ENCODE measurements at regions not wholly inside any gene's neighbourhood (a gene's known extent, or its start where the extent isn't known, plus 50 kb on each side); places are given as distances from the start of the nearest gene placed in this dataset.

DNA sequence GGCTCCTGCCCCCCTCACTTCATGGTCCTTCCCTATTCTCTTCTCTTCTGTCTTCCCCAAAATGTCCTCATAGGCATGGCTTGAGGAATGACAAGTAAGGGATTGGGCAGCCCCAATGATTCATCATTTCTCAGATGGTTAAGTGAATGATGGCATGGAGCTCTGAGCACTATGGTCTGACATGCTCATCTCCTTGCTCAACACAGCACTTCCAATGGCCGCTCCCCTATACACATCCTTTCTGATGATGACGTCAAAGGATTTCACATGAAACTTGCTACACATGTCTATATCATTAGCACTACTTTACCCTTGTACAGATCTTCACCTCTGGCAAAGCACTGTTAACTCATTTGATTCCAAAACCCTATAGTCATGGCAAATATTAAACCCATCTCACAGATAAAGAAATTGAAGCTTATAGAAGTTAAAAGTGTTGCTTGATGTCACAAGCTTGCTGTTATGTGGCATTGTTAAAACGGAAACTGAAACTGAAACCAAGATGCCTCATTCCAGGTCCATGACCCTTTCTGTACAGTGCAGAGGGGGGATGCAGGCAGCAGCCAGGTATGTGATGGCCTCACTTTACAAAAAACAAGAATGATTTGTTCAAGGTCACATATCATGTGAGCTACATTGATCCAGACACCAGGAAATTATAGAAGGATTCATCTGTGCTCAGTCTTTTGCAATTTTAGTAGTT lies 90.0 kb upstream of the PLXNA4 start:
- Histone ChIP-seq H3K4me3 (ENCODE audit: low read length) (no peak overlapping the region), H3K27ac (ENCODE audit: low read depth, low read length) (no peak overlapping the region), H3K79me1 (ENCODE audit: low read length) (no peaks in the 10 kb centered on the region), H3K36me3 (ENCODE audit: control insufficient read depth, insufficient read depth, low read length) (no peaks in the 10 kb centered on the region), H3K4me1 (ENCODE audit: control insufficient read depth, low read depth, low read length) (no peaks in the 10 kb centered on the region), H3K9ac (ENCODE audit: low read length) (no peak overlapping the region), H3K79me2 (ENCODE audit: control insufficient read depth, insufficient read depth, low read length) (no peaks in the 10 kb centered on the region), H3K4me2 (ENCODE audit: low read length) (no peak overlapping the region), H3K56ac (ENCODE audit: low read length) (no peak overlapping the region), H2BK120ac (ENCODE audit: low read depth, low read length) (no peak overlapping the region), H4K5ac (ENCODE audit: low read length) (no peak overlapping the region), H2BK5ac (ENCODE audit: low read length) (no peak overlapping the region), H3K27me3 (ENCODE audit: insufficient read depth, low read length, poor library complexity) (no peaks in the 10 kb centered on the region), H2AK5ac (ENCODE audit: low read length) (no peak overlapping the region), H3K23ac (ENCODE audit: low read length) (no peak overlapping the region), H3K4ac (ENCODE audit: low read depth, low read length) (no peak overlapping the region), H4K8ac (ENCODE audit: low read depth, low read length) (no peak overlapping the region), H3K18ac (ENCODE audit: low read length) (no peak overlapping the region), H2BK15ac (replicated peaks; ENCODE audit: low read depth) (no peak overlapping the region)
- DNase-seq: no peak
- WGBS (ENCODE audit: extremely low coverage, insufficient coverage, low lambda C conversion rate): no CpG with 5 or more reads among the region's 3 CpGs

DNA sequence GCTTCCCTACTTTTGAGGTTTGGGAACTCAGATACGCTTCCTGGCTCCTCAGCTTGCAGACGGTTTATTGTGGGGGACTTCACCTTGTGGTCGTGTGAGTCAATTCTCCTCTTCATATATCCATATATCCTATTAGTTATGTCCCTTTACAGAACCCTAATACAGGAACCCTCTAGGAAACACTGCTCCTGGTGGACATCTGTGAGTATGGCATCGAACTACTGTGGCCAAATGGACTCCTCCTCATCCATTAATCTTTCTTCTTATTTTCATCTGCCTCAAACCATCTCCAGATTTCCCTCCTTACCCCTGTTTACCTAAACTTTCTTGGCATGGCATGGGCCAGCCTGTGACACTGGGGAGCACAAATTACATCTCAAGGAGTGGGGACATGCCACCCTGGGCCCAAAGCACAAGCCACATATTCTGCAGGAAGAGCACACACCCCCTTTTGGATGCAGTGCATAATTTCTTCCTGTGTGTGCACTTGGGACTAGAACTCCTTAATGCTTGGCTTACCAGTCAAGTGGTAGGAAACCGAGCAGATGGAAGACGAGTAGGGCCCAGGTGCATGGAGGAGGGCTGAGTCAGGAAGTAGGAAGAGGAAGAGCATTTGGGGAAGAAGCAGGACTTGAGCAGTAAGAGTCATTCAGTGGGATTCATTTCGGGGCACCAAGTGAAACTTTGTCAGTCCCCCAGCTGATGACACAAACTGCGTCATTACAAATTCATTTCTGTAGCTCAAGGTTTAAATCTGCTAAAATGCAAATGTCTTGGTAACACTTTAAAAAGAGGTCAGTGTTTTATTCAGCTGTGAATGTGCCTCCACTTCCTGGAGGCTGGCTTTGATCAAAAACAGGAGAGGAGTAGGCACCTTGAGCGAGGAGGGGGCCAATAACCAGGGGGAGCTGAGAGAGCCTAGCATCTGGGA lies 80.8 kb upstream of the PLXNA4 start:
- Histone ChIP-seq H3K36me3 (ENCODE audit: control insufficient read depth, insufficient read depth, low read length) (no peaks in the 10 kb centered on the region), H4K5ac (ENCODE audit: low read length) (no peak overlapping the region), H4K8ac (ENCODE audit: low read depth, low read length) (no peak overlapping the region), H3K27ac (ENCODE audit: low read depth, low read length) (no peak overlapping the region), H2BK120ac (ENCODE audit: low read depth, low read length) (no peak overlapping the region), H3K27me3 (ENCODE audit: insufficient read depth, low read length, poor library complexity) (no peaks in the 10 kb centered on the region), H3K56ac (ENCODE audit: low read length) (no peak overlapping the region), H2AK5ac (ENCODE audit: low read length) (peak overlapping the region; percentile 75), H3K4ac (ENCODE audit: low read depth, low read length) (no peak overlapping the region), H3K9ac (ENCODE audit: low read length) (no peak overlapping the region), H2BK5ac (ENCODE audit: low read length) (no peak overlapping the region), H3K23ac (ENCODE audit: low read length) (no peak overlapping the region), H3K4me2 (ENCODE audit: low read length) (no peak overlapping the region), H3K18ac (ENCODE audit: low read length) (no peak overlapping the region), H3K79me1 (ENCODE audit: low read length) (no peaks in the 10 kb centered on the region), H3K4me3 (ENCODE audit: low read length) (no peak overlapping the region), H3K79me2 (ENCODE audit: control insufficient read depth, insufficient read depth, low read length) (no peaks in the 10 kb centered on the region), H3K4me1 (ENCODE audit: control insufficient read depth, low read depth, low read length) (peaks cover 4% of the 10 kb centered on the region), H2BK15ac (replicated peaks; ENCODE audit: low read depth) (no peak overlapping the region)
- peak; percentile 35 for DNase-seq
- WGBS (ENCODE audit: extremely low coverage, insufficient coverage, low lambda C conversion rate): no CpG with 5 or more reads among the region's 9 CpGs

DNA sequence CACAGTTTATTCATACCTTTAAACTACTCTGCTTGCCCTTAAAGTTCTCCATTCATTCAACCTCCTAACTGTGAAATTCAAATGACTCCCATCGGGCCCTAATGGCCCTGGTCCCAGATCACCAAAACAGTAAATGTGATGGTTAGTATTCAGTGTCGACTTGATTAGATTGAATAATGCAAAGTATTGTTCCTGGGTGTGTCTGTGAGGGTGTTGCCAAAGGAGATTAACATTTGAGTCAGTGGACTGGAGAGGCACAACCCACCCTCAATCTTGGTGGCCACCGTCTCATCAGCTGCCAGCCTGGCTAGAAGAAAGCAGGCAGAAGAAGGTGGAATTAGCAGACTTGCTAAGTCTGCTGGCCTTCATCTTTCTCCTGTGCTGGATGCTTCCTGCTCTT lies 80.1 kb upstream of the PLXNA4 start:
- Histone ChIP-seq H2BK15ac (replicated peaks; ENCODE audit: low read depth) (no peak overlapping the region), H3K36me3 (ENCODE audit: control insufficient read depth, insufficient read depth, low read length) (no peaks in the 10 kb centered on the region), H3K4ac (ENCODE audit: low read depth, low read length) (no peak overlapping the region), H3K27me3 (ENCODE audit: insufficient read depth, low read length, poor library complexity) (no peaks in the 10 kb centered on the region), H2BK5ac (ENCODE audit: low read length) (no peak overlapping the region), H3K4me1 (ENCODE audit: control insufficient read depth, low read depth, low read length) (peaks cover 4% of the 10 kb centered on the region), H3K4me3 (ENCODE audit: low read length) (no peak overlapping the region), H3K79me1 (ENCODE audit: low read length) (no peaks in the 10 kb centered on the region), H2AK5ac (ENCODE audit: low read length) (no peak overlapping the region), H3K23ac (ENCODE audit: low read length) (no peak overlapping the region), H3K27ac (ENCODE audit: low read depth, low read length) (no peak overlapping the region), H3K9ac (ENCODE audit: low read length) (no peak overlapping the region), H3K79me2 (ENCODE audit: control insufficient read depth, insufficient read depth, low read length) (no peaks in the 10 kb centered on the region), H3K56ac (ENCODE audit: low read length) (no peak overlapping the region), H4K8ac (ENCODE audit: low read depth, low read length) (no peak overlapping the region), H4K5ac (ENCODE audit: low read length) (no peak overlapping the region), H3K18ac (ENCODE audit: low read length) (no peak overlapping the region), H3K4me2 (ENCODE audit: low read length) (no peak overlapping the region), H2BK120ac (ENCODE audit: low read depth, low read length) (no peak overlapping the region)
- no peak for DNase-seq
- WGBS (ENCODE audit: extremely low coverage, insufficient coverage, low lambda C conversion rate): no CpG with 5 or more reads among the region's 3 CpGs

DNA sequence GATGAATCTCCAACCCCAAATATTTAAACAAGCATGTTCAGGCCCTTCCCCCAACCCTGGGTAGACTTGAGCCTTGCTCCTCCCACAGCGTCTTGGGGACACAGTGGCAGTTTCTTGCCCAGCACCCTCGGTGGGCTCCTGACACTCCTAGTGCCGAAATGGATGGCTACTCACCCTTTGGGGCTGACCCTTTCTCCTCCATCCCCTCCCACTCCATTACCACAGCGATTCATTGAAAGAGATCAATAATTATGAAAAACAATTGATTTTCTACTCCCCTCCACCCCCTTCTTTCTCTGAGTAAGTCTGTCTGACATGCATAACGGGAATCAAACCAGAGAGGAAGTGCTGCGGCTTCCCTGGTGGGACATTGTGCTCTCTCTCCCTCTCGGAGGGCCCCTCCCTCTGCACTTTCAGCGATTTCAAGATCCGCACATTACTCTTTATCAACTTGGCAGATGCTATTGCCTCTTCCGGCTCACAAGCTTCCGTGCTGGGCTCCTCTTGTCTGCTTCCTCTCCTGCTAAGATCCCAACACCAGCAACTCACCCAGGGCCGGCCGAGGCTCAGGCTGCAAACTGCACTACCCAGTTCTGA lies 79.0 kb upstream of the PLXNA4 start:
- no peaks in the 10 kb centered on the region for H3K79me2 ChIP-seq (ENCODE audit: control insufficient read depth, insufficient read depth, low read length)

GRCh38 chr7:132654150-132654549 lies 77.9 kb upstream of the PLXNA4 start:
- Histone ChIP-seq H3K4me3 (ENCODE audit: low read length) (no peak overlapping the region), H3K4me2 (ENCODE audit: low read length) (no peak overlapping the region), H3K79me2 (ENCODE audit: control insufficient read depth, insufficient read depth, low read length) (no peaks in the 10 kb centered on the region), H3K27me3 (ENCODE audit: insufficient read depth, low read length, poor library complexity) (no peaks in the 10 kb centered on the region), H3K4ac (ENCODE audit: low read depth, low read length) (no peak overlapping the region), H4K5ac (ENCODE audit: low read length) (no peak overlapping the region), H3K36me3 (ENCODE audit: control insufficient read depth, insufficient read depth, low read length) (no peaks in the 10 kb centered on the region), H3K18ac (ENCODE audit: low read length) (no peak overlapping the region), H3K27ac (ENCODE audit: low read depth, low read length) (no peak overlapping the region), H3K56ac (ENCODE audit: low read length) (no peak overlapping the region), H3K4me1 (ENCODE audit: control insufficient read depth, low read depth, low read length) (peaks cover 4% of the 10 kb centered on the region), H3K9ac (ENCODE audit: low read length) (no peak overlapping the region), H4K8ac (ENCODE audit: low read depth, low read length) (no peak overlapping the region), H2BK15ac (replicated peaks; ENCODE audit: low read depth) (no peak overlapping the region), H3K79me1 (ENCODE audit: low read length) (no peaks in the 10 kb centered on the region), H2BK120ac (ENCODE audit: low read depth, low read length) (no peak overlapping the region), H2BK5ac (ENCODE audit: low read length) (no peak overlapping the region), H3K23ac (ENCODE audit: low read length) (no peak overlapping the region), H2AK5ac (ENCODE audit: low read length) (no peak overlapping the region)
- DNase-seq: peak; percentile 80
- no CpG with 5 or more reads among the region's 3 CpGs for WGBS (ENCODE audit: extremely low coverage, insufficient coverage, low lambda C conversion rate)

More for the DNA sequence above, 79.0 kb upstream of the PLXNA4 start:
- Histone ChIP-seq H3K27ac (ENCODE audit: low read depth, low read length) (peak overlapping the region; percentile 30), H3K4me1 (ENCODE audit: control insufficient read depth, low read depth, low read length) (peaks cover 4% of the 10 kb centered on the region), H3K9ac (ENCODE audit: low read length) (peak overlapping the region; percentile 44), H3K4me3 (ENCODE audit: low read length) (no peak overlapping the region), H4K5ac (ENCODE audit: low read length) (no peak overlapping the region), H3K79me1 (ENCODE audit: low read length) (no peaks in the 10 kb centered on the region), H3K4me2 (ENCODE audit: low read length) (peak overlapping the region; percentile 37), H2BK15ac (replicated peaks; ENCODE audit: low read depth) (no peak overlapping the region), H2BK5ac (ENCODE audit: low read length) (peak overlapping the region; percentile 14), H3K23ac (ENCODE audit: low read length) (no peak overlapping the region), H3K56ac (ENCODE audit: low read length) (peak overlapping the region; percentile 80), H3K18ac (ENCODE audit: low read length) (no peak overlapping the region), H3K27me3 (ENCODE audit: insufficient read depth, low read length, poor library complexity) (no peaks in the 10 kb centered on the region), H3K4ac (ENCODE audit: low read depth, low read length) (no peak overlapping the region), H2BK120ac (ENCODE audit: low read depth, low read length) (peak overlapping the region; percentile 10), H3K36me3 (ENCODE audit: control insufficient read depth, insufficient read depth, low read length) (no peaks in the 10 kb centered on the region), H2AK5ac (ENCODE audit: low read length) (no peak overlapping the region), H4K8ac (ENCODE audit: low read depth, low read length) (no peak overlapping the region)
- WGBS (ENCODE audit: extremely low coverage, insufficient coverage, low lambda C conversion rate): no CpG with 5 or more reads among the region's 13 CpGs
- DNase-seq: peak; percentile 85

Measured in mesendoderm (in vitro differentiated cells).